Urinary bladder (tissue), 3 donors: ENCODE measurements at regions not wholly inside any gene's neighbourhood (a gene's known extent, or its start where the extent isn't known, plus 50 kb on each side); places are given as distances from the start of the nearest gene placed in this dataset.

ENCODE experiments used
- DNase-seq: peaks from one replicate; pipeline ENCODE4 v3.0.0-alpha.2; 2015; ENCODE audit errors: extremely low spot score
- H3K27ac ChIP-seq: one replicate; pipeline ENCODE4 v1.5.1; 2013; ENCODE audit warnings: low read depth, mild to moderate bottlenecking, moderate library complexity
- H3K36me3 ChIP-seq: one replicate; pipeline ENCODE4 v1.6.1; 2013; ENCODE audit warnings: mild to moderate bottlenecking, moderate library complexity; ENCODE audit not compliant: insufficient read depth
- H3K4me1 ChIP-seq: one replicate; pipeline ENCODE4 v1.6.1; 2013; ENCODE audit warnings: mild to moderate bottlenecking, moderate library complexity; ENCODE audit not compliant: insufficient read depth
- H3K4me3 ChIP-seq: one replicate; pipeline ENCODE4 v1.5.1; 2013; ENCODE audit warnings: low read depth, low read length
- WGBS: extraction: QIAGEN DNeasy Blood & Tissue Kit; methylation state at CpG from one replicate; pipeline ENCODE4 v1.1.7; 2013; 5-methylcytosine and 5-hydroxymethylcytosine counted together
- donor health status: healthy with polysubstance abuse.
- donor health status: healthy.

GRCh38 chr4:163959932-163960331, 465.4 kb downstream of the TMA16 start:
- Histone ChIP-seq H3K4me1 (no peaks in the 10 kb centered on the region), H3K36me3 (no peaks in the 10 kb centered on the region), H3K4me3 (no peak overlapping the region), H3K27ac (no peak overlapping the region)
- 75% methylated on average over 6 of the region's 6 CpGs for WGBS
- DNase-seq: no peak

GRCh38 chr4:163966612-163967011, 472.1 kb downstream of the TMA16 start:
- Histone ChIP-seq H3K36me3 (no peaks in the 10 kb centered on the region), H3K4me3 (no peak overlapping the region), H3K27ac (no peak overlapping the region), H3K4me1 (no peaks in the 10 kb centered on the region)
- no peak for DNase-seq
- 8% methylated on average over 3 of the region's 3 CpGs for WGBS

GRCh38 chr4:163967263-163967662, 472.8 kb downstream of the TMA16 start:
- no peaks in the 10 kb centered on the region for H3K36me3 ChIP-seq
- 57% methylated on average over 5 of the region's 5 CpGs for WGBS
- H3K4me1 ChIP-seq: no peaks in the 10 kb centered on the region
- H3K4me3 ChIP-seq: no peak overlapping the region
- no peak for DNase-seq
- no peak overlapping the region for H3K27ac ChIP-seq

- WGBS: 57% methylated on average over 1 of the region's 1 CpG
- no peak overlapping the region for H3K4me3 ChIP-seq
- no peak for DNase-seq
- no peaks in the 10 kb centered on the region for H3K36me3 ChIP-seq
- no peak overlapping the region for H3K27ac ChIP-seq
- H3K4me1 ChIP-seq: no peaks in the 10 kb centered on the region
Measured at GRCh38 chr4:163967710-163968109, 473.2 kb downstream of the TMA16 start.

GRCh38 chr4:163969291-163969690, 474.8 kb downstream of the TMA16 start:
- no peak for DNase-seq
- Histone ChIP-seq H3K4me3 (no peak overlapping the region), H3K27ac (no peak overlapping the region), H3K4me1 (no peaks in the 10 kb centered on the region), H3K36me3 (no peaks in the 10 kb centered on the region)
- 66% methylated on average over 4 of the region's 4 CpGs for WGBS

- 73% methylated on average over 6 of the region's 6 CpGs for WGBS
- H3K36me3 ChIP-seq: no peaks in the 10 kb centered on the region
- no peak overlapping the region for H3K27ac ChIP-seq
- H3K4me3 ChIP-seq: no peak overlapping the region
- no peak for DNase-seq
- H3K4me1 ChIP-seq: no peaks in the 10 kb centered on the region
Measured at GRCh38 chr4:163976588-163976987, 482.1 kb downstream of the TMA16 start.

- Histone ChIP-seq H3K4me1 (no peaks in the 10 kb centered on the region), H3K27ac (no peak overlapping the region), H3K36me3 (no peaks in the 10 kb centered on the region), H3K4me3 (no peak overlapping the region)
- WGBS: 62% methylated on average over 5 of the region's 5 CpGs
- no peak for DNase-seq
Measured at GRCh38 chr4:163988391-163988790, 493.9 kb downstream of the TMA16 start.

GRCh38 chr4:163988865-163989264, 494.4 kb downstream of the TMA16 start:
- 23% methylated on average over 6 of the region's 6 CpGs for WGBS
- no peak overlapping the region for H3K27ac ChIP-seq
- H3K4me1 ChIP-seq: no peaks in the 10 kb centered on the region
- no peak for DNase-seq
- H3K4me3 ChIP-seq: no peak overlapping the region
- H3K36me3 ChIP-seq: no peaks in the 10 kb centered on the region

GRCh38 chr4:163991298-163991865, 496.9 kb downstream of the TMA16 start:
- Histone ChIP-seq H3K4me1 (no peaks in the 10 kb centered on the region), H3K4me3 (no peak overlapping the region), H3K27ac (no peak overlapping the region), H3K36me3 (no peaks in the 10 kb centered on the region)
- DNase-seq: no peak
- 67% methylated on average over 3 of the region's 3 CpGs for WGBS

- WGBS: 71% methylated on average over 1 of the region's 1 CpG
- Histone ChIP-seq H3K27ac (no peak overlapping the region), H3K36me3 (no peaks in the 10 kb centered on the region), H3K4me3 (no peak overlapping the region), H3K4me1 (no peaks in the 10 kb centered on the region)
- DNase-seq: no peak
Measured at GRCh38 chr4:164009435-164009834, 514.9 kb downstream of the TMA16 start.

- no peak for DNase-seq
- no peak overlapping the region for H3K27ac ChIP-seq
- H3K36me3 ChIP-seq: no peaks in the 10 kb centered on the region
- H3K4me3 ChIP-seq: no peak overlapping the region
- 67% methylated on average over 4 of the region's 4 CpGs for WGBS
- H3K4me1 ChIP-seq: no peaks in the 10 kb centered on the region
Measured at GRCh38 chr4:164011791-164012190, 517.3 kb downstream of the TMA16 start.

- 8% methylated on average over 3 of the region's 3 CpGs for WGBS
Measured at GRCh38 chr4:164012396-164013027, 518.0 kb downstream of the TMA16 start.

GRCh38 chr4:164021947-164022346, 527.5 kb downstream of the TMA16 start:
- Histone ChIP-seq H3K4me1 (no peaks in the 10 kb centered on the region), H3K36me3 (no peaks in the 10 kb centered on the region), H3K4me3 (no peak overlapping the region), H3K27ac (no peak overlapping the region)
- no peak for DNase-seq

More at GRCh38 chr4:164012396-164013027, 518.0 kb downstream of the TMA16 start:
- H3K4me3 ChIP-seq: no peak overlapping the region
- no peaks in the 10 kb centered on the region for H3K4me1 ChIP-seq
- no peak for DNase-seq
- no peak overlapping the region for H3K27ac ChIP-seq
- H3K36me3 ChIP-seq: no peaks in the 10 kb centered on the region

GRCh38 chr4:164023214-164023613, 528.7 kb downstream of the TMA16 start:
- Histone ChIP-seq H3K4me3 (no peak overlapping the region), H3K27ac (no peak overlapping the region), H3K36me3 (no peaks in the 10 kb centered on the region), H3K4me1 (no peaks in the 10 kb centered on the region)
- no peak for DNase-seq

GRCh38 chr4:164027805-164028204, 533.3 kb downstream of the TMA16 start:
- 57% methylated on average over 1 of the region's 1 CpG for WGBS
- DNase-seq: no peak
- H3K36me3 ChIP-seq: no peaks in the 10 kb centered on the region
- H3K4me1 ChIP-seq: no peaks in the 10 kb centered on the region
- H3K27ac ChIP-seq: no peak overlapping the region
- no peak overlapping the region for H3K4me3 ChIP-seq
